HG03196 (cell line): ENCODE measurements at regions not wholly inside any gene's neighbourhood (a gene's known extent, or its start where the extent isn't known, plus 50 kb on each side); places are given as distances from the start of the nearest gene placed in this dataset.

Experiments used
- ATAC-seq: cut with Tn5 transposase; IDR thresholded peaks from one replicate; pipeline ENCODE4 v1.9.1; 2021; ENCODE audit not compliant: unreplicated experiment

DNA sequence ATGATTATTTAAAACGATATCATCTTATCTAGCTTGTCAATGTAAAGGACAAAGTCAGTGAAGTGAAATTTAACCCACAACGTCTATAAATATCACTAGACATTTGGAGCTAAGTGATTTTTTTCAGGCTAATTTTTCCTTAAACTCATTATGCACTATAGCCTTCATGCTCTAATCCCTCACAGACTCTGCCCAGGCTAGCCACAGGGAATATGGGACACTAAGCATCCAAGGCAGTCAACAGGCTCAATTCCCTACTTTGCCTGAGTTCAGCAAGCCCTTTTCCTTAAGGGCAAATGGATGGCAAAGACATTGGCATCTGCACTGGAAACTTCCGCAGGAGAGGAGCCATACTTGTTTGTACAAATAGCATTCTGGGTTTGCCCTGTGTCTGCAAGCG is 577.0 kb downstream of the LMO4 start:
- no peak for ATAC-seq

- no peak for ATAC-seq
Observed at GRCh38 chr1:87906078-87906477, 577.4 kb downstream of the LMO4 start.

GRCh38 chr1:87913361-87913760 is 584.7 kb downstream of the LMO4 start:
- ATAC-seq = no peak

GRCh38 chr1:87914396-87914795 is 585.7 kb downstream of the LMO4 start:
- ATAC-seq = no peak

GRCh38 chr1:87915771-87916170 is 587.1 kb downstream of the LMO4 start:
- no peak for ATAC-seq

- ATAC-seq = no peak
Observed at GRCh38 chr1:87916965-87917364, 588.3 kb downstream of the LMO4 start.

- no peak for ATAC-seq
Observed at GRCh38 chr1:87918398-87918797, 589.7 kb downstream of the LMO4 start.

DNA sequence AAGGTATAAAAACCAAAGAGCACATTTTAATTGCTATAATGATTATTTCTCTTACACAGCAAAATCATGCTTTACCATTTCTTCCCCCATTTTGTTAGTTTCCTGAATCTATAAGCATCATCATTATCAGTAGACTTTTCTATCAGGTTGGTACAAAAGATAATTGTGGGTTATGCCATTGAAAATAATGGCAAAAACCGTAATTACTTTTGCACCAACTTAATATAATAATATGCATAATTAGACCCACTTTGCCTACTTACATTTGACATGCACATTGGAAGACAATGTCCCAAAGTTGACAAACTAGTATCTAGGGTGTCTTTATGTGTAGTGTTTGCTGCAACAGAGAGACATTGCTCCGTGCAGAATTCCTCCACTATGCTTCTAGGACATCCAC is 594.2 kb downstream of the LMO4 start:
- no peak for ATAC-seq

GRCh38 chr1:87926131-87926830 is 597.6 kb downstream of the LMO4 start:
- ATAC-seq = no peak

DNA sequence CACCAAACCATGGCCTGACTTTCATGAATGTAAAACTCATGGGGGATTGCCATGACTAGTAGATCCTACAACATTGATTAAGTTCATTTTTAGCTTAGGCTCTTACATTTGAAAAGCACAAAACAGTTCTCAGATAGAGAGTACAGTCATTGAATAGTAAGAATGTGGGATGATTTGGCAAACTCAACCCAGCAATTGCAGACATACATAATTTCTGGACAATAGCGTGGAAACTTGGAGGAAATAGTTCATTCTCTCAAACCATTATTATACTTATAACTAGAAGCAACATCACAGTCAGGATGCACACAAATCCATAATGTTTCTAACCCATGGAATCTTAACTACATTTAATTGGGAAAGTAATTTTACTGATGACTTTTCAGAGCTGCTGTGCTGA is 598.2 kb downstream of the LMO4 start:
- ATAC-seq = no peak

- ATAC-seq = no peak
Observed at GRCh38 chr1:87927391-87928280, 599.0 kb downstream of the LMO4 start.

DNA sequence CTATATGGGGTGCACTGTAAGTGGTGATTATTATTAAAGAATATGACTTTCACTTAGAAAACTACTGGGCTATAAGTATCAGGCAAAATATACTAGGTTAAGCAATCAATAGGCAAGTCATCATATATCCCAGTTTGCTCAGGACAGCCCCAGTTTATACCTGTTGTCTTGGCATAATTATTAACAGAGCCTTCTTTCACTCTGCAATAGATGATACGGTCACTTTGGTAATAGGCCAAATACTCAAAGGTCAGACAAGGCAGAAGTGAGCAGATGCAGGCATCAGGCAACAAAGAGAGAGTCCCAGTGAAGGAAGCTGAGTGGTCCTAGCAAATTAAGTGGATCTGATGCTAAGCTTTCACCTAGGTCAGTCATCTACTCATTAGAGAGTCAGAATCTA is 599.9 kb downstream of the LMO4 start:
- ATAC-seq = no peak

DNA sequence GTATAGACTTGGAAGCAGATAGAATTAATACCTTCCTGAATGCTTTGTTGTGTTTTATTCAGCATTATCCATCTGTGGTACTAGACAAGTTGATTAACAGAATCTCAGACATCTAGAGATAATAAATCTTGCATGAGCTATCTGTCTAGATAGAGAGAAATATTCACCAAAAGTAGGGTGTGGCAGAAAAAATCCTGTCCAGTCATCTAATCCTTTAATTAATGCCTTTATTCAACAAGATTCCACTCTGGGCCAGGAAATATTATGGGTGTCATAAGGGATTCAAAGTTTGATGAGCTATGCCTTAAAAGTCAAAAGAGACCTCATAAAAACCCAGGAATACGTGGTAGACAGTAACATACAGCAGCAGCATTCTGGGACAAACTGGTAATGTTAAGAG is 601.2 kb downstream of the LMO4 start:
- no peak for ATAC-seq

DNA sequence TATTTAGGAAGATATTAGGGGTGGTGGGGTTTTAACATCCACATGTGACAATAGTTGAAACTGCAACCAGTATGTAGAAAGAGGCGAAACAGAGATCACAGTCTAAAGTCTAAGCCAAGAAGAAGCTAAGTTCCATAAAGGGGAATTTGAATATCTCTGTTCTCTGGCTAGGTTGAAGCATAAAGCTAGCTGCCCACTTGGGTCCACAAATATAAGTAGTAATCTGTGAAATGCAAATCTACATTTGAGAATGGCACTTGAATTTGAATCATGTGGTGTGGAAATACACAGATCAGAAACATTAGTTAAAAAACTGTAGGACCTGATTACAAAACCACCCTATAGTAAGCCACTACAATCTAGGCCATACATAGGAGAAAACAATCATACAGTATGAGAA is 602.1 kb downstream of the LMO4 start:
- no peak for ATAC-seq

DNA sequence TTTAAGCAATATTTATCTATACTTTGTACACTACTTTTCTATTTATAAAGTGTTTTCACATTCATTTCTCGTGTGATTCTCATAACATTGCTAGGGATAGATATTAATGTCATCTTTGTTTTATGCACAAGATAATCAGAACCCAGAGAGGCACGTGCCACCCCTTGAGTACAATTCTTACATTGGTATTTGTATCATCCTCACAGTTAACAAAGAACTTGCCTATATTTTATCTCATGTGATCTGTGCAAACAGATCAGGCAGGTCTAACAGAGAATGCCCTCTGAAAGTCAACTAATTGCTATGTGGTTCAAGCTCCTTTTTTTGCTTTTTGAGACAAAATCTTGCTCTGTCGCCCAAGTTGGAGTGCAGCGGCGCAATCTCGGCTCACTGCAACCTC is 604.5 kb downstream of the LMO4 start:
- no peak for ATAC-seq

DNA sequence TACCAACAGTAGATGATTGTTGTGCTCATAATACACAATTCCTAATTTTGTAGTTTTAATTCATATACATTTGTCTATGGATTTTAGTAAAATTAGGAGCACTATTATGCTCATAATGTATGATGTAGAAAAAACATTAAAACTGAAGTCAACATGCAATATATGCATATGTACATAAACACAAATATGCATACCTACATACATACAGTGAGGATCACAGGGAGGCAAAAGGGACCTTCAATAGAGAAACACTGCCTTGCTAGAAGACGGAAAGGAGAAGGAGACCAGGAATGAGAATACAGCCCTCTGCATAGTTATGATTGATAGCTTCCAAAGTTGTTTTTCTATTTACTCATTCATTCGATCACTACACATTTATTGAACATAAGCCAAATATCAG is 606.5 kb downstream of the LMO4 start:
- ATAC-seq = no peak

- ATAC-seq = no peak
Observed at GRCh38 chr1:87937831-87938395, 609.2 kb downstream of the LMO4 start.

DNA sequence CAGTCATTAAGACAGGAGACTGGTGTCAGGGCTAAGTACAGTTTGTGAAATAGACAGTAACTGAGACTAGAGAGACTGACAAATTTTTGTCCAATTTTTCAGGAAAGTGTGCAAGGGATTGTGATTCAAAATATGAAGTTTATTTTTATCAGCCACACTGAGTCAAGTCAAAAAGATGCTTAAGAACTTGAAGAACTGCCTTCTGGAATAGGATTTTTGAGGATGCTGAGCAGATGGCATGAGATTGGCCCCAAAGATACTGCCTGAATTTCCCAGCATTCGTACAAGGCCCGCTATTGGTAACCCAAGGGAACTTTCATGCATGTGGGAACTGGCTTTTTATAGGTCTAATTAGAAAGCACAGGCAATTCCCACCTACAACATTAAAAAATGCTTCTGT is 610.0 kb downstream of the LMO4 start:
- ATAC-seq = no peak

DNA sequence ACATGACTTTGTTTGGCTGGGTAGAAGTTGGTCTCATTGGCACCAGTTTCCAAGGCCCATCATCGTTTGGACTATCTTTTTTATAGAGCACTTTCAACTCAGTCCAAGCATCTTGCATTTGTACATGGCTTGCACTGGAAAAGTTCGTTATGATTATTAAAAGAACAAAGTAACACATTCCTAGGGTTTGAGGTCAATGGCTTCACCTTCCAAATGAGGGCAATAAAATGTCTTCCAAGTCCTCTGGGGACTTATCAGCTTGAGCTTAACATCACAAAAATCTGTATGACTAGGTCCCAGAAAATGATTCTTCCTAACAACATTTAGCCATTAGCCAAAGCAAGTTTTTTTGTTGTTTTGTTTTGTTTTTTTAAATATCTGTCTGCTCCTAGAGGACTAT is 610.8 kb downstream of the LMO4 start:
- no peak for ATAC-seq

GRCh38 chr1:87940421-87940820 is 611.7 kb downstream of the LMO4 start:
- no peak for ATAC-seq

- no peak for ATAC-seq
Observed at GRCh38 chr1:87941337-87941946, 612.8 kb downstream of the LMO4 start.

- ATAC-seq = no peak
Observed at GRCh38 chr1:87942165-87942564, 613.5 kb downstream of the LMO4 start.
